ENCODE measurements at regions not wholly inside any gene's neighbourhood (a gene's known extent, or its start where the extent isn't known, plus 50 kb on each side); places are given as distances from the start of the nearest gene placed in this dataset.

DNA sequence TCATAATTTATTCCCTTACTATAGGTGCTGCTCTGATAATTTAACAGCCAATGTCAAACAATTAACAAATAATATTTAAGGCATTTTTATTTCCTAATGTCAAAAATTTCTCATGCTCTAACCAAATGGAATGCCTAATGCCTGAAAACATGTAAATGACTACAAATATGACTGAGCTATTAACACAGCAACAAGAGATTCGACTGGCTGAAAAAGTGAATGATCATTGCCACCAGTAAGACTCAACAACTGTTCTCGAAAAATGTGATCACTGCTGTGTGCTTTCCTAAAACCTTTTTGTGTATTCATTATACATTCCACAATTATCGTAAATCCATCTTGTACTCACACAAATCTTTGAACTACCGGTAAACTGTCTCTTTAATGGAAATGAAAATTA is 118.7 kb downstream of the NPY start:
- TF ChIP-seq, protein P1, sequence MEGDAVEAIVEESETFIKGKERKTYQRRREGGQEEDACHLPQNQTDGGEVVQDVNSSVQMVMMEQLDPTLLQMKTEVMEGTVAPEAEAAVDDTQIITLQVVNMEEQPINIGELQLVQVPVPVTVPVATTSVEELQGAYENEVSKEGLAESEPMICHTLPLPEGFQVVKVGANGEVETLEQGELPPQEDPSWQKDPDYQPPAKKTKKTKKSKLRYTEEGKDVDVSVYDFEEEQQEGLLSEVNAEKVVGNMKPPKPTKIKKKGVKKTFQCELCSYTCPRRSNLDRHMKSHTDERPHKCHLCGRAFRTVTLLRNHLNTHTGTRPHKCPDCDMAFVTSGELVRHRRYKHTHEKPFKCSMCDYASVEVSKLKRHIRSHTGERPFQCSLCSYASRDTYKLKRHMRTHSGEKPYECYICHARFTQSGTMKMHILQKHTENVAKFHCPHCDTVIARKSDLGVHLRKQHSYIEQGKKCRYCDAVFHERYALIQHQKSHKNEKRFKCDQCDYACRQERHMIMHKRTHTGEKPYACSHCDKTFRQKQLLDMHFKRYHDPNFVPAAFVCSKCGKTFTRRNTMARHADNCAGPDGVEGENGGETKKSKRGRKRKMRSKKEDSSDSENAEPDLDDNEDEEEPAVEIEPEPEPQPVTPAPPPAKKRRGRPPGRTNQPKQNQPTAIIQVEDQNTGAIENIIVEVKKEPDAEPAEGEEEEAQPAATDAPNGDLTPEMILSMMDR (conservative IDR thresholded peaks at IDR 0.05; ENCODE audit: low read depth, low read length): no peak
- Histone ChIP-seq H3K4me2 (peak overlapping the region; percentile 24; the same call in 1 of the 2 replicates), H2AFZ (ENCODE audit: low read depth) (no peak overlapping the region), H3K27ac (no peak overlapping the region), H3K27me3 (ENCODE audit: insufficient read depth, low read depth) (no peaks in the 10 kb centered on the region), H3K79me2 (ENCODE audit: insufficient read depth, low read depth) (no peaks in the 10 kb centered on the region), H3K4me1 (ENCODE audit: low read depth, poor library complexity, severe bottlenecking) (peaks cover 8% of the 10 kb centered on the region), H4K20me1 (ENCODE audit: insufficient read depth) (no peaks in the 10 kb centered on the region), H3K9ac (no peak overlapping the region), H3K36me3 (ENCODE audit: insufficient read depth) (no peaks in the 10 kb centered on the region), H3K4me3 (IDR thresholded peaks at IDR 0.05; ENCODE audit: insufficient read depth, low read depth, low read length) (no peak overlapping the region)

DNA sequence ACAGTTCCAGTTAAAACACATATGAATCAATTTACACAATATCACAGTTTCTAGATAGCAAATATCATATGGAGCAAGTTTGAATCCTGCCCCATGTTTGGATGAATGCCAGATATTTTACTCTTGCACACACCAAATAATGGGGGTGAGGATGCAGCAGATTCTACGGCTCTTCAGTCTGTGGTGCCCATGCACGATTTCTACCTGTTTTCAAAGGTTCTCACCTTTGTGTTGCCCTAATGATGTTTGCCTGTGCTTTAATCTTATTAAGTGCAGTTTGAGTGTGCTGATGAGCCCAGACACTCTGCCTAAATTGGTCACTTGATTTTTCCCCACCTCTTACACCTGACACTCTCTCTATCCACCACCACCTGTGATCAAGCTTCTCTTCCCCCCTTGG is 119.6 kb downstream of the NPY start:
- TF ChIP-seq, protein P1 (conservative IDR thresholded peaks at IDR 0.05; ENCODE audit: low read depth, low read length): no peak
- Histone ChIP-seq H3K9ac (no peak overlapping the region), H4K20me1 (ENCODE audit: insufficient read depth) (no peaks in the 10 kb centered on the region), H3K4me1 (ENCODE audit: low read depth, poor library complexity, severe bottlenecking) (peaks cover 8% of the 10 kb centered on the region), H3K36me3 (ENCODE audit: insufficient read depth) (no peaks in the 10 kb centered on the region), H3K27me3 (ENCODE audit: insufficient read depth, low read depth) (no peaks in the 10 kb centered on the region), H2AFZ (ENCODE audit: low read depth) (no peak overlapping the region), H3K79me2 (ENCODE audit: insufficient read depth, low read depth) (no peaks in the 10 kb centered on the region), H3K4me2 (no peak overlapping the region), H3K4me3 (IDR thresholded peaks at IDR 0.05; ENCODE audit: insufficient read depth, low read depth, low read length) (no peak overlapping the region), H3K27ac (no peak overlapping the region)

DNA sequence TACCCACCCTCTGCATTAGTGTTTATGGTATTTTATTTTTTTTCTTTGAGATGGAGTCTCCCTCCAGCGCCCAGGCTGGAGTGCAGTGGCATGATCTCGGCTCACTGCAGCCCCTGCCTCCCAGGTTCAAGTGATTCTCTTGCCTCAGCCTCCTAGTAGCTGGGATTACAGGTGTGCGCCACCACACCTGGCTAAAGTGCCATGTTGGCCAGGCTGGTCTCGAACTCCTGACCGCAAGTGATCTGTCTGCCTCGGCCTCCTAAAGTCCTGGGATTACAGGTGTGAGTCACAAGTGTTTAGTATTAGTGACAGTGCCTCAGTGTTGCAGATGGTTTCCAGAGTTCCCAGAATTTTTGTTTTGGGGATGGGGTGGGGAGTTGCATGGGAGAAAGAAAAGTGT is 120.3 kb downstream of the NPY start:
- no peak overlapping the region for H3K4me2 ChIP-seq
- H3K4me1 ChIP-seq (ENCODE audit: low read depth, poor library complexity, severe bottlenecking): peaks cover 8% of the 10 kb centered on the region
- no peak overlapping the region for H2AFZ ChIP-seq (ENCODE audit: low read depth)
- H3K4me3 ChIP-seq (IDR thresholded peaks at IDR 0.05; ENCODE audit: insufficient read depth, low read depth, low read length): no peak overlapping the region
- no peak overlapping the region for H3K9ac ChIP-seq
- no peaks in the 10 kb centered on the region for H4K20me1 ChIP-seq (ENCODE audit: insufficient read depth)
- no peaks in the 10 kb centered on the region for H3K36me3 ChIP-seq (ENCODE audit: insufficient read depth)
- H3K27ac ChIP-seq: no peak overlapping the region
- TF ChIP-seq, protein P1 (conservative IDR thresholded peaks at IDR 0.05; ENCODE audit: low read depth, low read length): no peak
- H3K79me2 ChIP-seq (ENCODE audit: insufficient read depth, low read depth): no peaks in the 10 kb centered on the region
- H3K27me3 ChIP-seq (ENCODE audit: insufficient read depth, low read depth): no peaks in the 10 kb centered on the region

DNA sequence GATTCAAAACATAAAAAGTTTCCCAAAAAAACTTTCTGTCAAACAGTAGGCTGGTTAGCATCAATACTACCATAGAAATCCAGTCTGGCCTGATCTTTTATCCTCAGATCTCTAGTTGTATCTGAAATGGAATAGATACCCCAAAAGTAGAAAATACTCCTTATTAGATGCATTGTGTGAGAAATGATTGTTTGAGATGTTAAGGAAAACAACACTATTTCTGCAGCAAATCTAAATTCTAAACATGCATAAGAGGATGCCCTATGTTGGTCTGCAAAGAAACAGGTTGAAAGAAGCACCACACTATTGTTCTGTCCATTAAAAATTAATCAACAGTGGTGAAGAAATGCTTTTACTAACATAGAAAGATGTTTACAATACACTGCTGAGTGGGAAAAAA is 121.0 kb downstream of the NPY start:
- no peaks in the 10 kb centered on the region for H3K36me3 ChIP-seq (ENCODE audit: insufficient read depth)

More for the DNA sequence above, 121.0 kb downstream of the NPY start:
- Histone ChIP-seq H4K20me1 (ENCODE audit: insufficient read depth) (no peaks in the 10 kb centered on the region), H3K4me2 (no peak overlapping the region), H3K4me3 (IDR thresholded peaks at IDR 0.05; ENCODE audit: insufficient read depth, low read depth, low read length) (no peak overlapping the region), H3K4me1 (ENCODE audit: low read depth, poor library complexity, severe bottlenecking) (peaks cover 8% of the 10 kb centered on the region), H3K27me3 (ENCODE audit: insufficient read depth, low read depth) (no peaks in the 10 kb centered on the region), H3K79me2 (ENCODE audit: insufficient read depth, low read depth) (no peaks in the 10 kb centered on the region), H2AFZ (ENCODE audit: low read depth) (no peak overlapping the region), H3K27ac (no peak overlapping the region), H3K9ac (no peak overlapping the region)
- TF ChIP-seq, protein P1 (conservative IDR thresholded peaks at IDR 0.05; ENCODE audit: low read depth, low read length): no peak

Data from KMS-11 (cell line).